GM19463 (cell line): ENCODE measurements at regions not wholly inside any gene's neighbourhood (a gene's known extent, or its start where the extent isn't known, plus 50 kb on each side); places are given as distances from the start of the nearest gene placed in this dataset.

Experiments
- ATAC-seq: cut with Tn5 transposase; IDR thresholded peaks from one replicate; pipeline ENCODE4 v1.9.1; 2021; ENCODE audit warnings: mild to moderate bottlenecking, moderate library complexity; ENCODE audit not compliant: unreplicated experiment

GRCh38 chr2:176536439-176537133 lies 267.3 kb downstream of the MTX2 start:
- ATAC-seq = no peak

- no peak for ATAC-seq
These were observed 268.7 kb downstream of the MTX2 start for GRCh38 chr2:176537932-176538331.

GRCh38 chr2:176540995-176541394 lies 271.8 kb downstream of the MTX2 start:
- no peak for ATAC-seq

GRCh38 chr2:176542476-176542875 lies 273.2 kb downstream of the MTX2 start:
- ATAC-seq = no peak

GRCh38 chr2:176544557-176544956 lies 275.3 kb downstream of the MTX2 start:
- no peak for ATAC-seq

- ATAC-seq = no peak
These were observed 276.0 kb downstream of the MTX2 start for GRCh38 chr2:176544991-176545956.

- ATAC-seq = no peak
These were observed 277.3 kb downstream of the MTX2 start for GRCh38 chr2:176546550-176546949.

GRCh38 chr2:176552501-176553135 lies 283.4 kb downstream of the MTX2 start:
- no peak for ATAC-seq

GRCh38 chr2:176553685-176554100 lies 284.5 kb downstream of the MTX2 start:
- no peak for ATAC-seq

- no peak for ATAC-seq
These were observed 285.1 kb downstream of the MTX2 start for GRCh38 chr2:176554101-176555048.

GRCh38 chr2:176555112-176555511 lies 285.9 kb downstream of the MTX2 start:
- no peak for ATAC-seq

- no peak for ATAC-seq
These were observed 286.5 kb downstream of the MTX2 start for GRCh38 chr2:176555781-176556180.

GRCh38 chr2:176556373-176556772 lies 287.1 kb downstream of the MTX2 start:
- ATAC-seq = no peak

- ATAC-seq = no peak
These were observed 288.6 kb downstream of the MTX2 start for GRCh38 chr2:176557821-176558220.

- ATAC-seq = no peak
These were observed 289.4 kb downstream of the MTX2 start for GRCh38 chr2:176558574-176559140.

- ATAC-seq = no peak
These were observed 291.1 kb downstream of the MTX2 start for GRCh38 chr2:176560296-176560695.

- ATAC-seq = no peak
These were observed 292.5 kb downstream of the MTX2 start for GRCh38 chr2:176561706-176562105.

GRCh38 chr2:176562359-176563078 lies 293.3 kb downstream of the MTX2 start:
- no peak for ATAC-seq

GRCh38 chr2:176565641-176566323 lies 296.5 kb downstream of the MTX2 start:
- no peak for ATAC-seq
